ENCODE measurements at regions not wholly inside any gene's neighbourhood (a gene's known extent, or its start where the extent isn't known, plus 50 kb on each side); places are given as distances from the start of the nearest gene placed in this dataset.

- Histone ChIP-seq H2AFZ (ENCODE audit: low read depth, low read length) (no peak overlapping the region), H3K79me2 (ENCODE audit: control insufficient read depth, insufficient read depth, low read length) (no peaks in the 10 kb centered on the region), H3K4me1 (replicated peaks in 1 of 2; ENCODE audit: control insufficient read depth in 2 of 2, insufficient read depth in 2 of 2, low read length in 2 of 2) (no peaks in the 10 kb centered on the region), H3K9me1 (ENCODE audit: control insufficient read depth, insufficient read depth, low read length) (no peaks in the 10 kb centered on the region), H3K4me3 (no peak overlapping the region), H3K4me2 (ENCODE audit: insufficient read depth, low read length) (no peak overlapping the region), H3K27me3 (ENCODE audit: control insufficient read depth in 2 of 2, insufficient read depth in 2 of 2, low read length in 2 of 2) (no peaks in the 10 kb centered on the region), H3K9me3 (replicated peaks; ENCODE audit: control insufficient read depth, insufficient read depth, low read depth, low read length) (no peaks in the 10 kb centered on the region), H3K27ac (ENCODE audit: extremely low read depth, low read depth, low read length) (no peak overlapping the region), H3K9ac (ENCODE audit: insufficient read depth in 1 of 2, low read depth in 2 of 2, low read length in 2 of 2) (no peak overlapping the region), H4K20me1 (replicated peaks; ENCODE audit: control insufficient read depth, insufficient read depth, low read length) (no peaks in the 10 kb centered on the region), H3K36me3 (ENCODE audit: control insufficient read depth, insufficient read depth, low read length) (no peaks in the 10 kb centered on the region)
- ATAC-seq (no peak), DNase-seq (ENCODE audit: extremely low read depth in 1 of 4, low spot score in 3 of 4) (no peak), FAIRE-seq (no peak)
- in situ Hi-C loops (cut with MboI) (no loop called here), intact Hi-C loops (cut with micrococcal nuclease) (loop anchor here (5.0 kb wide), 1 partner anchor 1485 kb away; no protein-coding TSS in a partner anchor)
- POLR2A ChIA-PET = no interaction called here
- no TSS peak for BruUV-seq (replicated peaks)
- CTCF ChIA-PET (ENCODE audit: low intra/inter-chr PET ratio) = no interaction called here
- TF ChIP-seq SPI1 (IDR thresholded peaks at IDR 0.05; ENCODE audit: borderline replicate concordance, low read depth, low read length) (no peak), ETV6 (IDR thresholded peaks at IDR 0.05; ENCODE audit: borderline replicate concordance in 1 of 2, low read depth in 2 of 2, low read length in 1 of 2) (no peak), ETV6 (CRISPR knock-in tag; IDR thresholded peaks at IDR 0.05; ENCODE audit: borderline replicate concordance) (no peak), MCM7 (IDR thresholded peaks at IDR 0.05) (no peak), MCM5 (IDR thresholded peaks at IDR 0.05; ENCODE audit: low read depth) (no peak), MBD2 (IDR thresholded peaks at IDR 0.05; ENCODE audit: borderline replicate concordance, low read depth) (no peak), CTBP1 (IDR thresholded peaks at IDR 0.05; ENCODE audit: borderline replicate concordance) (no peak), NFYB (IDR thresholded peaks at IDR 0.05; ENCODE audit: extremely low read depth, insufficient read length) (no peak), EHMT2 (IDR thresholded peaks at IDR 0.05) (no peak), ZNF3 (CRISPR knock-in tag; IDR thresholded peaks at IDR 0.05) (no peak), ZNF24 (IDR thresholded peaks at IDR 0.05) (no peak), MGA (IDR thresholded peaks at IDR 0.05) (no peak), HNRNPL (IDR thresholded peaks at IDR 0.05; ENCODE audit: low read depth, low read length) (no peak), ERF (CRISPR knock-in tag; IDR thresholded peaks at IDR 0.05) (no peak), ETS2 (tag; IDR thresholded peaks at IDR 0.05; ENCODE audit: borderline replicate concordance, poor library complexity, severe bottlenecking) (no peak), CBX3 (IDR thresholded peaks at IDR 0.05; ENCODE audit: borderline replicate concordance in 1 of 2, low read length in 2 of 2) (no peak)
These were observed 655.4 kb downstream of the LTN1 start for GRCh38 chr21:28337315-28337714.
